Loucy (cell line): ENCODE measurements at regions not wholly inside any gene's neighbourhood (a gene's known extent, or its start where the extent isn't known, plus 50 kb on each side); places are given as distances from the start of the nearest gene placed in this dataset.
A peak's percentile ranks its signal among the peaks of the same experiment; 100 is the strongest.

Source experiments
- H2AFZ ChIP-seq: fragments of 200-600 bp; sonication (generic); 2 replicates; pipeline ENCODE4 v1.6.0; 2016; ENCODE audit warnings: antibody characterized with exemption, mild to moderate bottlenecking, low read length, moderate library complexity
- H3F3A ChIP-seq: fragments of 200-600 bp; 2 replicates; pipeline ENCODE4 v1.6.0; 2016; ENCODE audit warnings: antibody characterized with exemption, low read depth, mild to moderate bottlenecking
- H3K27me3 ChIP-seq: fragments of 200-600 bp; sonication (generic); 2 replicates; pipeline ENCODE4 v1.6.1; 2014; ENCODE audit warnings: low read length, mild to moderate bottlenecking; ENCODE audit not compliant: insufficient read depth, poor library complexity, severe bottlenecking
- H3K36me3 ChIP-seq: fragments of 200-600 bp; sonication (generic); 2 replicates; pipeline ENCODE4 v1.6.1; 2016; ENCODE audit warnings: low read length; ENCODE audit not compliant: insufficient read depth
- H3K4me1 ChIP-seq: fragments of 200-600 bp; sonication (generic); 2 replicates; pipeline ENCODE4 v1.5.1; 2014; ENCODE audit warnings: low read length, mild to moderate bottlenecking; ENCODE audit not compliant: insufficient read depth, poor library complexity, severe bottlenecking
- H3K4me2 ChIP-seq: fragments of 200-600 bp; sonication (generic); 2 replicates; pipeline ENCODE4 v1.6.0; 2014; ENCODE audit warnings: antibody characterized with exemption, low read length, low read depth, mild to moderate bottlenecking; ENCODE audit not compliant: poor library complexity, severe bottlenecking
- H3K4me3 ChIP-seq: fragments of 200-600 bp; sonication (generic); 2 replicates; pipeline ENCODE4 v1.5.1; 2014; ENCODE audit warnings: low read length, mild to moderate bottlenecking, mixed read lengths; ENCODE audit not compliant: poor library complexity, severe bottlenecking
- H3K79me2 ChIP-seq: fragments of 200-600 bp; sonication (generic); 2 replicates; pipeline ENCODE4 v1.6.1; 2014; ENCODE audit warnings: low read length; ENCODE audit not compliant: insufficient read depth
- H3K9ac ChIP-seq: fragments of 200-600 bp; sonication (generic); 2 replicates; pipeline ENCODE4 v1.6.0; 2014; ENCODE audit warnings: mild to moderate bottlenecking, low read depth, low read length, moderate library complexity; ENCODE audit not compliant: poor library complexity, severe bottlenecking
- H3K9me2 ChIP-seq: fragments of 200-600 bp; sonication (generic); replicated peaks from 2 replicates; pipeline ENCODE4 v1.6.1; 2016; ENCODE audit warnings: low read depth, low read length, mixed read lengths
- H3K9me3 ChIP-seq: fragments of 200-600 bp; sonication (generic); 2 replicates; pipeline ENCODE4 v1.6.1; 2014; ENCODE audit warnings: mild to moderate bottlenecking, antibody characterized with exemption, low read length, low read depth; ENCODE audit not compliant: insufficient read depth
- H4K20me1 ChIP-seq: fragments of 200-600 bp; sonication (generic); 2 replicates; pipeline ENCODE4 v1.6.0; 2014; ENCODE audit warnings: antibody characterized with exemption, low read length, mild to moderate bottlenecking; ENCODE audit not compliant: insufficient read depth, poor library complexity, severe bottlenecking
- CTCF ChIP-seq: fragments of 200-600 bp; sonication (generic); conservative IDR thresholded peaks from 2 replicates; pipeline ENCODE4 v1.5.1; 2014; ENCODE audit warnings: mild to moderate bottlenecking, antibody characterized with exemption, low read length
- EZH2phosphoT487 ChIP-seq: fragments of 200-600 bp; IDR thresholded peaks from 2 replicates; pipeline ENCODE4 v1.6.1; 2018; ENCODE audit warnings: antibody characterized with exemption, mild to moderate bottlenecking, moderate library complexity, borderline replicate concordance

- H3K79me2 ChIP-seq = no peaks in the 10 kb centered on the region
- no peaks in the 10 kb centered on the region for H3K27me3 ChIP-seq
- no peak overlapping the region for H3K9ac ChIP-seq
- no peaks in the 10 kb centered on the region for H3F3A ChIP-seq
- no peaks in the 10 kb centered on the region for H4K20me1 ChIP-seq
- no peak overlapping the region for H2AFZ ChIP-seq
- H3K9me3 ChIP-seq = no peaks in the 10 kb centered on the region
- H3K4me2 ChIP-seq = no peak overlapping the region
- no peaks in the 10 kb centered on the region for H3K4me1 ChIP-seq
- no peaks in the 10 kb centered on the region for H3K36me3 ChIP-seq
- H3K4me3 ChIP-seq = no peak overlapping the region
- H3K9me2 ChIP-seq = no peaks in the 10 kb centered on the region
- TF ChIP-seq EZH2phosphoT487 = no peak
- TF ChIP-seq CTCF = peak; percentile 19
Observed at GRCh38 chr10:118102121-118102520, 55.4 kb upstream of the RAB11FIP2 start.

- Histone ChIP-seq H3K79me2 (no peaks in the 10 kb centered on the region), H2AFZ (no peak overlapping the region), H3K4me3 (no peak overlapping the region), H3K9ac (no peak overlapping the region), H3K36me3 (no peaks in the 10 kb centered on the region), H3K9me3 (no peaks in the 10 kb centered on the region), H3F3A (no peaks in the 10 kb centered on the region), H3K4me2 (no peak overlapping the region), H4K20me1 (no peaks in the 10 kb centered on the region), H3K9me2 (no peaks in the 10 kb centered on the region), H3K4me1 (no peaks in the 10 kb centered on the region), H3K27me3 (no peaks in the 10 kb centered on the region)
- TF ChIP-seq EZH2phosphoT487 = no peak
- TF ChIP-seq CTCF = no peak
Observed at GRCh38 chr10:118101501-118101900, 54.8 kb upstream of the RAB11FIP2 start.
